Stimulated activated CD4-positive, alpha-beta T cell treated with anti-CD3 and anti-CD28 coated beads, Interleukin-15, amount 100 ng/mL, for 24 hours (primary cell): ENCODE measurements at regions not wholly inside any gene's neighbourhood (a gene's known extent, or its start where the extent isn't known, plus 50 kb on each side); places are given as distances from the start of the nearest gene placed in this dataset.

Experiments
- DNase-seq: peaks from one replicate; pipeline ENCODE4 v3.0.0-alpha.2; 2020

DNA sequence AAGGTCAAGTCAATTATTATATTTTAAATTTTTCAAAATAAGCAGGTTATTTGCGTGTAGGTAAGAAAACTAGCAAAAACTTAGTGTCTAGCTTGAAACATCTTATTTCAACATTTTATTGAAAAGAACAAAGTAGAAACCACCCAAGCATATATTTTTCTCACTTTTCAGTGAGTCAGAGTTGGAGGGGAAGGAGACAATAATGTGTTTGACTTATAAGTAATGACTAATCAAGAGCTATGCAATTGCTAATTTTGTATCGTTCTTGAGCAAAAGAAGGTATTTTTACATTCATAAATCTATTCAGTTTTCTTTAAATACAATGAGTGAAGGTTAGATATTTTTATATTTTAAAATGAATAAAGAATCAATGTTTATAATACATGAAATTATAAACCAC lies 54.4 kb upstream of the P2RY1 start:
- no peak for DNase-seq

- DNase-seq: no peak
Measured at GRCh38 chr3:152785051-152785450, 49.9 kb upstream of the P2RY1 start.
